ENCODE measurements at regions not wholly inside any gene's neighbourhood (a gene's known extent, or its start where the extent isn't known, plus 50 kb on each side); places are given as distances from the start of the nearest gene placed in this dataset.

DNA sequence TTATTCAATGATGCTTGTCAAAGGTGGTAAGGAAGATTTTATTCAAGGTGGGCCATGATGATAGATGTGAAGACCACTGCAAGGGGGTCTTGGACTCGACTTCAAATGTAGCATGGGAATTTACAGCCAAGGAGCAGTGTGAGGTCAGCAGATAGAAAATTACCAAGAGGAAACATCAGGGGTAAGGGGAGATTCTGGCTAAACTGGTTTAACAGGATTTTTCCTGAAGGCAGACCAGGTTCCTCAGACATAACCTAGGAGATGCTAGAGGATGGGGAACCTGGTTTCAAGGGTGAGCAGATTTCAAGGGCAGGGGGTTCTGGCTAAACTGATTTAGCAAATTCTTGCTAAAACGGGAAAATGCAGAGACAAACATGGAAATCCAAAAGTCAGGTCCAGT is 464.9 kb downstream of the TAFA4 start:
- no peak for DNase-seq (ENCODE audit: low read depth in 2 of 2)

DNA sequence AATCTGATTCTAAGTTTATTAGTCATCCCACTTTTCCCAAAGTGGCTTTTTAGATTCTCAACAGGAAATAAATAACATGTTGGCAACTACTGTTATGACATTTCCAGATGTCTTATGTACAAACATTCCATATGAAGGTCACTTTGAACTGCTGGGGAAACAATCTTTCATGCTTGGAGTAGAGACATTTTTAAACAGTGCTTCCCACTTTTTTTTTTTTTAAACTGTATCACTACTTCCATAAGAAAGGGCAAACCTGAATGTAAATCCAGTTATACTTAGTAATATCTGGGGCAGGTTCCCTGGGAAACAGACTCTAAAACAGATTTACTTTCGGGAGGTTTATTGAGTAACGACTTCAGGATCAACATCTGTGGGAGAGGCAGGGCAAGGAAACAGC is 473.8 kb downstream of the TAFA4 start:
- no peak for DNase-seq (ENCODE audit: low read depth in 2 of 2)

DNA sequence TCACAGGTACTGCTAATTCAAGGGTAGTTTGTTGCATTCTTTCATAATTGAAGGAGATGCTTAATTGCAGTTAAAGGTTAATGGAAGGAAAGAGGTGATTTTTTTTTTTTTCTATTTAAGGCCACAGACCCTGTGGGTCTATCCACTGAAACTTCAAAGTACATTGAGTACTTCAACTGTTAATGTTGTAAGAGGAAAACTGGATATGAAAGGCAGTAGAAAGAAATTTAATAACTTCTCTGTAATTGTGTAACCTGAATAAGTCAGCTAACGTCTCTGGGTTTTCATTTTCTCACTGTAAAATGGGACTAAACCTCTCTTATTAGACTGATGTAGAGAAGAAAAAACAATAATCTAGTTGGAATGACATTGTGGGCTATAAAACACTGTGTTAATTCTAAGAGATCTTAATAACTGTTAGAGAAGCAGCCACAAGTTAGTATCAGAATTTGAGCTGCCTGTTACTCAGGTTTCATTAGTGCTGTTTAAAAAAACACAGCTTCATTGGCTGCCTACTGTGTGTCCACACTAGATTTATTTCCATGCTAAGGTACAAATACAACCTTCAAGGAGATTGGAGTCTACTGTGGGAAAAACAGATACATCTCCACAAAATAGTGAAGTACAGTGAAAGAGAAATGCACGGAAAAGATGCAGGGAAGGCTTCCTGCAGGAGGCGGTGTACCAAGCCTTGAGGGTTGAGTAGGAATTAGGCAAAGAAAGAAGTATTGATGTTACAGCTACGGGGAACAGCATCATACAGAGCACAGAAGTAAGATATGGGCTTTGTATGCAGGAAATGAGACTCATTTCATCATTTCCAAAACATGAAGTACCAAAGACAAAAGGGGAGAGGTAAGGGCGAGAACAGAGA is 483.6 kb downstream of the TAFA4 start:
- DNase-seq (ENCODE audit: low read depth in 2 of 2): no peak

- no peak for DNase-seq (ENCODE audit: low read depth in 2 of 2)
Measured at GRCh38 chr3:68447885-68448284, 484.5 kb downstream of the TAFA4 start.

- DNase-seq (ENCODE audit: low read depth in 2 of 2): no peak
Measured at GRCh38 chr3:68441054-68441453, 491.3 kb downstream of the TAFA4 start.

GRCh38 chr3:68436619-68437401 is 495.5 kb downstream of the TAFA4 start:
- DNase-seq (ENCODE audit: low read depth in 2 of 2): no peak

DNA sequence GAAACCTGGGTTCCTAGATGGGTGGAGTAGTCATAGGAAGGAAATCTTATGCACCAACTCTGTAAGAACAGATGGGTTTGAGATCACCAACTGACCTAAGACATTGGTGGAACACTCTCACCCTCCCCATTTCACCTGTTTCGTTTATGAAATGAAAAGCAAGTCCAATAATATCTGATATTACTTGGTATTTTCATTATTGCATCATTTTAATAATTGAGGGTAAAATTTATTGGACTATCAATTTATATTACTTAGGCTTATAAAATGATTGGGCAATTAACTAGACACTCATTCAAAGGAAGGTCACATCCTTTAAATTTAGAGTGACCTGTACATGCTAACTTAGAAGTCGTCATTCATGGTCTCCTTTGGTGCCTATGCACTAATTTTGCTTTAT is 503.9 kb downstream of the TAFA4 start:
- no peak for DNase-seq (ENCODE audit: low read depth in 2 of 2)

DNA sequence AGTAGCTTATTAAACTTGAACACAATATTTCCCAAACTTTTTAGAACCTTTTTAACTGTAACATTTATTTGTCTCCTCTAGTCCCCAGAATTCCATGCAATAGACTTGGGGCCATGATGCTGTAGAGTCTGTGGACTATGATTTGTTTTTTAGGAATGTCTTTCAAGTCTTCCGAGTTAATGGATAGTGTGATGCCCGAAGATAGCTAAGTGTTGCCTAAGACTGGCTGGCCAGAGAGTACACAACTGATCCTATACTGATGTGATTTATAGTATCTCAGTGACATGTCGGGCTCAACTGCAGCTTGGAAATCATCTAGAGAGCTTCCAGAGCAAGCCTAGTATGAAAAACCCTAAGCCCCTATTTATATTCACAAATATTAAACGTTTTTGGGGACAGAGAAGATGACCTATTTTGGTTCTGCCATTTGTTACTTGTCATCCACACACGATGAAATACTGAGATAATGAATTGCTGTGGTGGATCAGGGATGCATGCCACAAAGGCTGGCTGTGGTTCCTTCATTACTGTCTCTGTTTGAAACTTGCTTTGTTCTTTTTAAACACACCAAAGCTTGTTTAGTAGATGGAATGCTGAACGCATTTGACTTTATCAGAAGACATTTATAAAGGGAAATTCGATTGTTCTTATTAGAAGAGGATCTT is 507.4 kb downstream of the TAFA4 start:
- DNase-seq (ENCODE audit: low read depth in 2 of 2): no peak

- DNase-seq (ENCODE audit: low read depth in 2 of 2): no peak
Measured at GRCh38 chr3:68408626-68409025, 523.7 kb downstream of the TAFA4 start.

DNA sequence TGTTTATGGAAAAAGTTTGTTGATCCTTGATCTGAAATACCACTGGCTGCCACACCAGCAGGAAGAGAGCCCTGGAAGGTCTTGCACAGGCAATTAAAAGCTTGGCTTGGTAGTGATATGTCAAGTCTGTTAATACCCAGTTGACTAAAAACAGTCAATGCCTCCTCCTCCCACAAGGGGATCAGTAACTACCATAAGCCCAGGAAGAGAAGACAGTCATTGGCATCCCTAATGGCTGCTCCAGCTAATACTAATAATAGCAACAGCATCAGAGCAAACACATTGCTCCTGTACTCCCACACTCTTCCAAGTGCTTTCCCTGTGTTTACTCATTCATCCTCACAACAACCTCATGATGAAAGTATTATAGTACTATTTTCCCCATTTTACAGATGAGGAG is 528.6 kb downstream of the TAFA4 start:
- DNase-seq (ENCODE audit: low read depth in 2 of 2): no peak

- DNase-seq (ENCODE audit: low read depth in 2 of 2): no peak
Measured at GRCh38 chr3:68402235-68402918, 530.0 kb downstream of the TAFA4 start.

- DNase-seq (ENCODE audit: low read depth in 2 of 2): no peak
Measured at GRCh38 chr3:68378631-68379030, 553.7 kb downstream of the TAFA4 start.

DNA sequence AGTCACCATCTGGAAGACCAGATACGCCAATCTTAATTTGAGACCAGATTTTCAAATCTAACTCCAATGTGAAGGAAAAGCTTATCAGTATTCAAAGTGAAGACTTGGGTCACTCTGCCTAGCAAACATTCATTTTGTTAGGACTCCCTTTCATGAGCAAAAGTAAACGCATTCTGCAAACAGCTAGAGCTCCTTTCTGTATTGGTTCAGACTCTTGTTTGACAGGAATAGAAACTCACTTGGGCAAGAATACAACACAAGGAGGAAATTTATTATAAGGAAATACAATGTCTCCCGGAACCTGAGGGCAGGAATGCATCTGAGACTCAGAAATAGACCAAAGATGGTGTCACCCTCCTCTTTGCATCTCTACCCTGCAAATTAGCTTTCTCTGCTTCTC is 558.6 kb downstream of the TAFA4 start:
- DNase-seq (ENCODE audit: low read depth in 2 of 2): no peak

GRCh38 chr3:68363796-68364195 is 568.6 kb downstream of the TAFA4 start:
- DNase-seq (ENCODE audit: low read depth in 2 of 2): no peak

GRCh38 chr3:68360492-68360891 is 571.9 kb downstream of the TAFA4 start:
- DNase-seq (ENCODE audit: low read depth in 2 of 2): no peak

- DNase-seq (ENCODE audit: low read depth in 2 of 2): no peak
Measured at GRCh38 chr3:68345781-68346180, 586.6 kb downstream of the TAFA4 start.

- no peak for DNase-seq (ENCODE audit: low read depth in 2 of 2)
Measured at GRCh38 chr3:68342426-68342825, 589.9 kb downstream of the TAFA4 start.

GRCh38 chr3:68336042-68336441 is 596.3 kb downstream of the TAFA4 start:
- DNase-seq (ENCODE audit: low read depth in 2 of 2): no peak

DNA sequence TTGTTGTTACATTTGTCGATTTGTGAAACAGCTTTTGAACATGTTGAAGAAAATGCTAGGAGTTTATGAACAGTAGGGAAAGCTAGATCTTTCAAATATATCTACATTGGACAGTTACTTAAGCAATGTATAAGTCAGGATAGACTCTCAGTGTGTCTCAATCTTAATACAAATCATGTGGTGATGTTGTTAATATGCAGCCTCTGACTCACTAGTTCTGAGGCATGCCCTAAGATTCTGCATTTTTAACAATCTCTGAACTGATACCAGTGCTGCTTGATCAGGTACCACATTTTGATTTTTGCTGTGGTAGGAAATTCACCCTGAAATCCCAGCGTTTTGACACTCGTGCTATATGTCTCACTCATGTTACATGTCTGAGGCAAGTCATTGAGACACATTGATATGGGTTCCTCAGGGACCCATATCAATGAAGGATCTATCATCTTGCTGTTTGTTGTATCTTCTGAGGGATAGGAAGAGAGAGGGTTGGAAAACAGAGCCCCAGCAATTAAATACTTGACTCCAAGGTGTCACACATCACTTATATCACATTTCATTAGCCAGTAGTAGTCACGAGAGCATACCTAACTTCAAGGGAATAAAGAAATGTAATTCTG is 597.9 kb downstream of the TAFA4 start:
- no peak for DNase-seq (ENCODE audit: low read depth in 2 of 2)

DNA sequence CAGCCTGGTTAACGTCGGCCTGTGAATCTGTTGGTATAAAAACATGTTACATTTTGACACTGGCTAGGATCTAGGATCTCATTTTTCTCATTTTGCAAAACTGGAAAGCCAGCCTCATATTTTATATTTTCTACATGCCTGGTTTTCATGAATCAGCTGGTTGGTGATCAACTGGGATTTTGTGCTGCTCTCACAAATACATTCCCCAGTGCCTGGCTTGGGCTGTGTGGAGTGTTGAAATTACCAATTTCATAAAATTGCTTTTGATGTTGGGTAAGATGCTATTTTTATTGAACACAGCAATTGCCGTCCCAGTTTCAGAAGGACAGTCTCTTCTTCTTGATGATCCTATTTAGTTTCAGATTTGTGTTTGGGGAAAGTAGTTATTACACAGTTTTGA is 604.3 kb downstream of the TAFA4 start:
- DNase-seq (ENCODE audit: low read depth in 2 of 2): no peak

GRCh38 chr3:68315964-68316363 is 616.4 kb downstream of the TAFA4 start:
- no peak for DNase-seq (ENCODE audit: low read depth in 2 of 2)

- DNase-seq (ENCODE audit: low read depth in 2 of 2): no peak
Measured at GRCh38 chr3:68315546-68315945, 616.8 kb downstream of the TAFA4 start.
